PC-9 (cell line): ENCODE measurements at regions not wholly inside any gene's neighbourhood (a gene's known extent, or its start where the extent isn't known, plus 50 kb on each side); places are given as distances from the start of the nearest gene placed in this dataset.

Experiments
- BruUV-seq: library from RNA; stranded (reverse); fragments of 400-500 nt; replicated peaks from 2 replicates; lab custom pipeline; 2021; lab: Mats Ljungman, UMichigan
- CTCF ChIA-PET: fragments of 300-600 bp; sonication (Branson Sonifier 250); formaldehyde crosslinking; loops from one replicate; lab custom pipeline; 2022; ENCODE audit warnings: antibody characterized with exemption; lab: Charles Lee
- POLR2A ChIA-PET: fragments of 300-600 bp; sonication (Branson Sonifier 250); formaldehyde crosslinking; loops from one replicate; lab custom pipeline; 2022; ENCODE audit warnings: antibody characterized with exemption; ENCODE audit not compliant: unreplicated experiment; lab: Charles Lee
- DNase-seq, 2 experiments: peaks; one replicate each; pipeline versions ENCODE4 v3.0.0 to v3.0.0-alpha.2; 2015 to 2022; ENCODE audit warnings: mixed read lengths in 1 of 2
- H2AFZ ChIP-seq: fragments of 200-600 bp; sonication (generic); 2 replicates; pipeline ENCODE4 v1.8.1; 2017; ENCODE audit warnings: antibody characterized with exemption
- H3F3A ChIP-seq: fragments of 200-600 bp; sonication (generic); 2 replicates; pipeline ENCODE4 v1.8.1; 2017; ENCODE audit warnings: antibody characterized with exemption, mild to moderate bottlenecking, low read depth; ENCODE audit not compliant: insufficient read depth
- H3K27ac ChIP-seq: fragments of 200-600 bp; sonication (generic); 2 replicates; pipeline ENCODE4 v1.6.1; 2016; ENCODE audit warnings: mixed run types
- H3K27me3 ChIP-seq: fragments of 200-600 bp; sonication (generic); 2 replicates; pipeline ENCODE4 v1.6.1; 2016; ENCODE audit warnings: low read depth, mixed run types; ENCODE audit not compliant: insufficient read depth
- H3K36me3 ChIP-seq: fragments of 200-600 bp; sonication (generic); 2 replicates; pipeline ENCODE4 v1.6.1; 2016; ENCODE audit warnings: low read depth, mixed run types
- H3K4me1 ChIP-seq: fragments of 200-600 bp; sonication (generic); replicated peaks from 2 replicates; pipeline ENCODE4 v1.6.1; 2016; ENCODE audit warnings: mixed run types; ENCODE audit not compliant: insufficient read depth
- H3K4me2 ChIP-seq: fragments of 200-600 bp; sonication (generic); 2 replicates; pipeline ENCODE4 v1.6.1; 2017; ENCODE audit warnings: mixed run types
- H3K4me3 ChIP-seq: fragments of 200-600 bp; sonication (generic); 2 replicates; pipeline ENCODE4 v1.6.1; 2016; ENCODE audit warnings: mixed run types
- H3K79me2 ChIP-seq: fragments of 200-600 bp; sonication (generic); 2 replicates; pipeline ENCODE4 v1.6.1; 2017; ENCODE audit warnings: low read depth, mixed run types
- H3K9me2 ChIP-seq: fragments of 200-600 bp; sonication (generic); 2 replicates; pipeline ENCODE4 v1.8.1; 2017; ENCODE audit warnings: mild to moderate bottlenecking; ENCODE audit not compliant: insufficient read depth
- H3K9me3 ChIP-seq: fragments of 200-600 bp; sonication (generic); 2 replicates; pipeline ENCODE4 v1.8.1; 2016; ENCODE audit warnings: low read depth; ENCODE audit not compliant: insufficient read depth
- H4K20me1 ChIP-seq: fragments of 200-600 bp; sonication (generic); 2 replicates; pipeline ENCODE4 v1.8.1; 2017; ENCODE audit not compliant: insufficient read depth
- CTCF ChIP-seq: fragments of 200-600 bp; sonication (generic); conservative IDR thresholded peaks from 2 replicates; pipeline ENCODE4 v1.6.1; 2017; ENCODE audit warnings: mixed run types, antibody characterized with exemption, mild to moderate bottlenecking, moderate library complexity
- EZH2 ChIP-seq: fragments of 200-600 bp; sonication (generic); IDR thresholded peaks from 2 replicates; pipeline ENCODE4 v1.8.0; 2017; ENCODE audit warnings: antibody characterized with exemption, low read depth
- intact Hi-C: fragments of 100-400 bp; cut with micrococcal nuclease; formaldehyde crosslinking; loops from one replicate; pipeline ENCODE4 v1.10.0; 2022; ENCODE audit not compliant: unreplicated experiment

GRCh38 chr13:109989686-109990085 lies 203.3 kb upstream of the IRS2 start:
- ChIA-PET CTCF (no interaction called here), POLR2A (interaction anchor here (0.7 kb wide), 1 partner anchor 22 kb away, joined by 5 read pairs; no protein-coding TSS in a partner anchor)
- BruUV-seq, result no TSS peak

GRCh38 chr13:109989155-109989554 lies 202.8 kb upstream of the IRS2 start:
- Histone ChIP-seq H3K36me3 (no peaks in the 10 kb centered on the region), H3K27me3 (no peaks in the 10 kb centered on the region), H3K4me3 (no peak overlapping the region), H3F3A (no peaks in the 10 kb centered on the region; the same call in 1 of the 2 replicates), H3K4me2 (no peak overlapping the region), H3K27ac (no peak overlapping the region), H3K9me3 (no peaks in the 10 kb centered on the region), H3K9me2 (no peaks in the 10 kb centered on the region), H2AFZ (no peak overlapping the region), H3K4me1 (no peaks in the 10 kb centered on the region), H3K79me2 (no peaks in the 10 kb centered on the region), H4K20me1 (no peaks in the 10 kb centered on the region)
- intact Hi-C loops, result no loop called here
- BruUV-seq, result no TSS peak
- ChIA-PET POLR2A (no interaction called here), CTCF (no interaction called here)
- no peak for DNase-seq
- TF ChIP-seq EZH2 (no peak), CTCF (no peak)

More at GRCh38 chr13:109989686-109990085, 203.3 kb upstream of the IRS2 start:
- TF ChIP-seq CTCF, result no peak
- TF ChIP-seq EZH2, result no peak
- Histone ChIP-seq H3F3A (no peaks in the 10 kb centered on the region; the same call in 1 of the 2 replicates), H2AFZ (no peak overlapping the region), H3K79me2 (no peaks in the 10 kb centered on the region), H3K36me3 (no peaks in the 10 kb centered on the region), H4K20me1 (no peaks in the 10 kb centered on the region), H3K9me2 (no peaks in the 10 kb centered on the region), H3K27me3 (no peaks in the 10 kb centered on the region), H3K4me2 (no peak overlapping the region), H3K4me3 (no peak overlapping the region), H3K9me3 (no peaks in the 10 kb centered on the region), H3K4me1 (no peaks in the 10 kb centered on the region), H3K27ac (no peak overlapping the region)
- DNase-seq, result no peak
- intact Hi-C loops, result no loop called here

- H2AFZ ChIP-seq, result no peak overlapping the region
- CTCF ChIA-PET, result no interaction called here
- no peak for DNase-seq
- H3K27me3 ChIP-seq, result no peaks in the 10 kb centered on the region
- no peak for TF ChIP-seq EZH2
- TF ChIP-seq CTCF, result no peak
- H4K20me1 ChIP-seq, result no peaks in the 10 kb centered on the region
- no peaks in the 10 kb centered on the region for H3K9me2 ChIP-seq
- no peaks in the 10 kb centered on the region for H3K4me1 ChIP-seq
- no peak overlapping the region for H3K27ac ChIP-seq
- no peaks in the 10 kb centered on the region for H3K9me3 ChIP-seq
- no peak overlapping the region for H3K4me2 ChIP-seq
- BruUV-seq, result no TSS peak
- POLR2A ChIA-PET, result interaction anchor here (0.6 kb wide), 1 partner anchor 1687 kb away, joined by 3 read pairs; no protein-coding TSS in a partner anchor
- no peaks in the 10 kb centered on the region for H3K79me2 ChIP-seq
- intact Hi-C loops, result no loop called here
- no peak overlapping the region for H3K4me3 ChIP-seq
- H3K36me3 ChIP-seq, result no peaks in the 10 kb centered on the region
- no peaks in the 10 kb centered on the region; the same call in 1 of the 2 replicates for H3F3A ChIP-seq
Measured at GRCh38 chr13:109986851-109987250, 200.5 kb upstream of the IRS2 start.
